ENCODE measurements at regions not wholly inside any gene's neighbourhood (a gene's known extent, or its start where the extent isn't known, plus 50 kb on each side); places are given as distances from the start of the nearest gene placed in this dataset.
A peak's percentile ranks its signal among the peaks of the same experiment; 100 is the strongest.
"Not testable (repeated sequence)": the region's sequence is repeated elsewhere in the genome, so short reads cannot be mapped to it uniquely, and the experiment has no call there.

DNA sequence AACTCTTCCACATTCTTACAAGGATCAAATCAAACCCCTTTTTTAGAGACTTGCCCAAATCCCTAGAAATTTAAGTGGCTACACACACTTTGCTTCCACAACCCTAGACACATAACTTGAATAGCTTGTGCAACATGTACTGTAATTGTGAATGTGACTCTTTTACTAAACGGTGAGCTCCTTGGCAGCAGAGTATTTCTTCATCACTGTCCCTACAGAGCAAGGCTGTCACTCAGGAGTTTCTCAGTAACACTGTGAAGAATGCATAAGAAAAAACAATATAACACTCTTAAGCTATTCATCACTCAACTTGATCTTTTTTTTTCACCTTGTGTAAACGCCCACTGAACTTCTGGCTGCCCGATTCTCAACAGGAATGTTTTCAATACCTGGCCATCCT is 53.8 kb upstream of the ADAMTS18 start:
- DNase-seq (ENCODE audit: low read depth in 2 of 2): no peak

DNA sequence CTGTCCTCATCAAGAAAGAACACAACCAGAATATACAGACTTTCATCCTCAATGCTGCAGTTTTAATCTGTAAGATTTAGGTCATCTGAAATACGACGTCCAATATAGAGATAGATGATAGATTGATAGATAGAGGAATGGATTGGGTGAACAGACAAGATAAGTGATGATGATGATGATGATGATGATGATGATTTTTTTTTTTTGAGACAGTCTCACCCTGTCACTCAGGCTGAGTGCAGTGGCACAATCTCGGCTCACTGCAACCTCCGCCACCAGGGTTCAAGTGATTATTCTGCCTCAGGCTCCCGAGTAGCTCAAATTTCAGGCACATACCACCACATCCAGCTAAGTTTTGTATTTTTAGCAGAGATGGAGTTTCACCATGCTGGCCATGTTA is 56.3 kb upstream of the ADAMTS18 start:
- no peak for DNase-seq (ENCODE audit: low read depth in 2 of 2)

DNA sequence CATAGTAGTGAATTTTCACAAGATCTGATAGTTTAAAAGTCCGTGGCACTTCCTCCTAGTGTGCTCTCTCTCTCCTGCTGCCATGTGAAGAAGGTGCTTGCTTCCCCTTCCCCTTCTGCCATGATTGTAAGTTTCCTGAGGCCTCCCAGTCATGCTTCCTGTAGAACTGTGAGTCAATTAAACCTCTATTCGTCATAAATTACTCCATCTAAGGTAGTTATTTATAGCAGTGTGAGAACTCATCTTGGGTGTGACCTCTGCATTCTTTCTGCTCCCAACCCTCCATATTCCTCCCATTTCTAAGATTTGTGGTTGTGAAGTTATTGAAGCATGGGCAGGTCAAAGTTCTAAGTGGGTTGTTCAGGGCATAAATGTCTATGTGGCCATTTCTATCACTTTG is 62.1 kb upstream of the ADAMTS18 start:
- DNase-seq (ENCODE audit: low read depth in 2 of 2): peak in 1 of 2 donors; percentile 13

- peak; percentile 68 to 93 for DNase-seq (ENCODE audit: low read depth in 2 of 2)
These were observed 64.8 kb upstream of the ADAMTS18 start for GRCh38 chr16:77499373-77500285.

GRCh38 chr16:77500286-77500598 is 65.4 kb upstream of the ADAMTS18 start:
- no peak for DNase-seq (ENCODE audit: low read depth in 2 of 2)

DNA sequence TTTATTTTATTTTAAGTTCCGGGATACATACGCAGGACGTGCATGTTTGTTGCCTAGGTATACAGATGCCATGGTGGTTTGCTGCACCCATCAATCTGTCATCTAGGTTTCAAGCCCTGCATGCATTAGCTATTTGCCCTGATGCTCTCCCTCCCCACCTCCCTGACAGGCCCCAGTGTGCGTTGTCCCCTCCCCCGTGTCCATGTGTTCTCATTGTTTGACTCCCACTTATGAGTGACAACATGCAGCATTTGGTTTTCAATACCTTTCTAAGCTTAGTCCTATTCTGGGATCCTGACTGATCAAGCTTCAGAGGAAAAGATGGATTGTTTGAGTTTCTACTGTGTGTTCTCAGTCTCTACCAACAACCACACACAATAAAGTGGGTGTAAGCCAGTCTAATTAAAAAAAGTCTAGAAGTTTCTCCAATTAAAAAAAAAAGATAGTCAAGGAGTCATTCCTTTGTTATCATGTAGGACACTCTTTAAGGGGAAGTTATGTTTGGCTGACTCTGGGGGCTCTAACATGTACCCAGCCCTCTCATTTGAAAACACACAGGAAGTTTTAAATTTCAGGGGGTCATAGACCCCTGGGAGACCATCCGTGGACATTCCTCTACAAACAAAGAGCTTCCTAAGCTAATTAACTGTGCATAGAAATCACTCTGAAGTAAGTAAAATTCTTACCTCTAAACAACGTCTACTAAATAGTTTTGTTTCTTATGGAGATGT is 66.3 kb upstream of the ADAMTS18 start:
- DNase-seq (ENCODE audit: low read depth in 2 of 2): peak in 1 of 2 donors; percentile 17

GRCh38 chr16:77502448-77502847 is 67.6 kb upstream of the ADAMTS18 start:
- no peak for DNase-seq (ENCODE audit: low read depth in 2 of 2)

GRCh38 chr16:77506492-77506891 is 71.7 kb upstream of the ADAMTS18 start:
- DNase-seq (ENCODE audit: low read depth in 2 of 2): not testable (repeated sequence)

GRCh38 chr16:77509051-77509450 is 74.2 kb upstream of the ADAMTS18 start:
- no peak for DNase-seq (ENCODE audit: low read depth in 2 of 2)

DNA sequence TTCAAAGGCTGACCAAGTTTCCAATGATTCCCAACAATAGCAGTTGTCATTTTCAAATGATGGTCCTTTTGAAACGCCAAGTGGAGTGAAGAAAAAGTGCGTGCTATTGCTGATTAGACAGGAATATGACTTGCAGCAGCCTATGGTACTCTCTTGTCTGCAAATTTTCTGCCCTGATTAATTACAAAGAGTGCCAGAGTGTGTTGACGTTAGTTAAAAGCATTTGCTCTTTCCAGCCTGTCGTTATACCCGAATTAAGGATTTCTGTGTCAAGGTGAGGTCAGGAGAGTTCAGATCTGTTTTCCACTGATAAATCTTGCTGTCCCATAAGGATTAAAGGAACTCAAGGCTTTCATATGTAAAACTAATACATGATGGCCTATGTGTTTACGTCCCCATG is 75.0 kb upstream of the ADAMTS18 start:
- no peak for DNase-seq (ENCODE audit: low read depth in 2 of 2)

DNA sequence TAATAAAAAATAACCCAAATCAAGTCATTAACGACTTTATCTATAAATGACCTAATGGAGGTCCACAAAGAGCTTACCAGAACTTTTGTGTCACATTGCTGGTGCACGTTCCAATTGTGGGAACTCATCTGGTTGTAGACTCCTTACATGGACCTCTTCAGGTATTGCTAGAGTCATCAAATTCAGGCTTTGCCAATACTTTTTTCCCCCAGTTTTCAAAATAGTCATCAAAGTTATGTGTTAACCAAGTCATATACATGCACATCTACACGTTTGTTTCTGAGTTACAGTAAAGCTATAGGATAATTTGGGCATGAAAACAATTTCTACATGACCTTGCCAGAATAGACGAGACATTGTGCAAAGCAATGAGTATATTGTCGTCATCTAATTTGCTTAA is 76.2 kb upstream of the ADAMTS18 start:
- no peak for DNase-seq (ENCODE audit: low read depth in 2 of 2)

GRCh38 chr16:77514500-77515220 is 79.8 kb upstream of the ADAMTS18 start:
- no peak for DNase-seq (ENCODE audit: low read depth in 2 of 2)

DNA sequence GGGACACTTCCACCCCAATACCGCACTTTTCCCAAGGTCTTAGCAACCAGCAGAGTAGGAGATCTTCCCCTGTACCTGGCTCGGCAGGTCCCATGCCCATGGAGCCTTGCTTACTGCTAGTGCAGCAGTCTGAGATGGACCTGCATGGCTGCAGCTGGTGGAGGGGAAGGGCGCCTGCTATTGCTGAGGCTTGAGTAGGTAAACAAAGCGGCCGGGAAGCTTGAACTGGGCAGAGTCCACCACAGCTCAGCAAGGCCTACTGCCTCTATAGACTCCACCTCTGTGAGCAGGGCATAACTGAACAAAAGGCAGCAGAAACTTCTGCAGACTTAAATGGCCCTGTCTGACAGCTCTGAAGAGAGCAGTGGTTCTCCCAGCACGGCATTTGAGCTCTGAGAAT is 90.4 kb upstream of the ADAMTS18 start:
- DNase-seq (ENCODE audit: low read depth in 2 of 2): not testable (repeated sequence)

- DNase-seq (ENCODE audit: low read depth in 2 of 2): peak; percentile 29 to 80
These were observed 96.9 kb upstream of the ADAMTS18 start for GRCh38 chr16:77531752-77532151.

- DNase-seq (ENCODE audit: low read depth in 2 of 2): no peak
These were observed 102.0 kb upstream of the ADAMTS18 start for GRCh38 chr16:77536809-77537208.

DNA sequence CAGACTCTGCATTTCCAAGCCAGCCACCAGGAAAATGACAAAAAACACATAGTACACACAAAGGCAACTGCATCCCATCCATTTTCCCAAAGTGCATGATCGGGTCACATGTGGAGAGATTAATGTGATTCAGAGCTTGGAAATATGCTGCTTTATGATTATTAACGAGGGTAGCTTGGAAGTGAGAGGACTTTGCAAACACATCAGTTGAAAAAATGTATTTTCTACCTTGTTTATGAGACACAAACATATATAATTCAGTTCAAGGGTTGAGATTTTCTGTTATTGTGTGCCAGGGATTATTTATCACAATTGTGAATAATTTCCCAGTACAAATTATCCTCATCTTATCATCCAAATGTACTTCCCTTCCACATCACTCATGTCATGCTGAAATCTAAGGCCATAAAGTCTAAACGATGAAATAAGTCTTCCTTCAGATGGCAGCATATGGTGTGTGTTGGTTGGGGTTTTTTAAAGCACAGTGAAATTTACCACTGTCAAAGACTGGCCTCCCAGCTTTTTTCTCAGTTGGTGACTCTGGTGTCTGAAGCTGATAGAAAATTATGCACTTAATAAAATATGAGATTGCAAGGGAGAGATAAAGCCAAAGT is 104.7 kb upstream of the ADAMTS18 start:
- DNase-seq (ENCODE audit: low read depth in 2 of 2): no peak

- peak; percentile 16 to 36 for DNase-seq (ENCODE audit: low read depth in 2 of 2)
These were observed 105.8 kb upstream of the ADAMTS18 start for GRCh38 chr16:77540646-77541045.

DNA sequence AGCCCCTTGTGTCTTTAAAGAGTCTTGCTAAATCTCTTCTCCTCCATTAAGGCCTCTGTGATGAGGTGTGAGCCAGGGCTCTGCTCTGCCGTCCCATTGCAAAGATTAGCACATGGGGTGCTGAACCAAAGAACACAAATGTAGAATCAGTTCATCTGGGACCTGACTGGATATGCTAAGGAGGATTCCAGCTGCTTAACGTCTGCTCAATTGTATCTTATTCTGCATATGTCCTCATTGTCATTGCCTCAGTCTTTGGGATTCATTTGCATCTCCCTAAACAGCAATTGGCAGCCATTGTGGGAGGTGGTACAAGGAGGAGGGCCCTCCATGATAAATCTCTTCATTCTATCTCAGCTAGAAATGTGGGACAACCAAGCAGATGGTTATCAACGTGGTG is 106.3 kb upstream of the ADAMTS18 start:
- no peak for DNase-seq (ENCODE audit: low read depth in 2 of 2)

- DNase-seq (ENCODE audit: low read depth in 2 of 2): no peak
These were observed 113.3 kb upstream of the ADAMTS18 start for GRCh38 chr16:77548151-77548550.

- DNase-seq (ENCODE audit: low read depth in 2 of 2): no peak
These were observed 113.9 kb upstream of the ADAMTS18 start for GRCh38 chr16:77548766-77549165.

- no peak for DNase-seq (ENCODE audit: low read depth in 2 of 2)
These were observed 115.0 kb upstream of the ADAMTS18 start for GRCh38 chr16:77549876-77550275.

GRCh38 chr16:77551357-77551756 is 116.5 kb upstream of the ADAMTS18 start:
- DNase-seq (ENCODE audit: low read depth in 2 of 2): no peak
